GM19452 (cell line): ENCODE measurements at regions not wholly inside any gene's neighbourhood (a gene's known extent, or its start where the extent isn't known, plus 50 kb on each side); places are given as distances from the start of the nearest gene placed in this dataset.

Experiments used
- ATAC-seq: cut with Tn5 transposase; IDR thresholded peaks from one replicate; pipeline ENCODE4 v1.9.1; 2021; ENCODE audit not compliant: unreplicated experiment

GRCh38 chr6:170022827-170023619, 267.9 kb downstream of the DLL1 start:
- no peak for ATAC-seq

GRCh38 chr6:170022291-170022722, 268.6 kb downstream of the DLL1 start:
- no peak for ATAC-seq

GRCh38 chr6:170021579-170021978, 269.3 kb downstream of the DLL1 start:
- ATAC-seq: no peak

GRCh38 chr6:170019818-170020583, 268.6 kb downstream of the ERMARD start:
- ATAC-seq: no peak

GRCh38 chr6:170018936-170019817, 267.8 kb downstream of the ERMARD start:
- ATAC-seq: no peak

GRCh38 chr6:170018422-170018935, 267.1 kb downstream of the ERMARD start:
- no peak for ATAC-seq

GRCh38 chr6:170017603-170018320, 266.3 kb downstream of the ERMARD start:
- no peak for ATAC-seq

GRCh38 chr6:170013815-170014214, 262.4 kb downstream of the ERMARD start:
- no peak for ATAC-seq

GRCh38 chr6:170012037-170012330, 260.6 kb downstream of the ERMARD start:
- no peak for ATAC-seq

GRCh38 chr6:170011204-170012036, 260.0 kb downstream of the ERMARD start:
- ATAC-seq: no peak

GRCh38 chr6:170010665-170011203, 259.3 kb downstream of the ERMARD start:
- ATAC-seq: no peak

- ATAC-seq: no peak
These were observed 256.9 kb downstream of the ERMARD start for GRCh38 chr6:170008294-170008785.

- no peak for ATAC-seq
These were observed 256.3 kb downstream of the ERMARD start for GRCh38 chr6:170007468-170008293.

GRCh38 chr6:170006900-170007467, 255.6 kb downstream of the ERMARD start:
- no peak for ATAC-seq

- no peak for ATAC-seq
These were observed 254.9 kb downstream of the ERMARD start for GRCh38 chr6:170006071-170006899.

- no peak for ATAC-seq
These were observed 254.2 kb downstream of the ERMARD start for GRCh38 chr6:170005665-170006064.

GRCh38 chr6:170004585-170005210, 253.3 kb downstream of the ERMARD start:
- ATAC-seq: no peak
